ENCODE measurements at regions not wholly inside any gene's neighbourhood (a gene's known extent, or its start where the extent isn't known, plus 50 kb on each side); places are given as distances from the start of the nearest gene placed in this dataset.

DNA sequence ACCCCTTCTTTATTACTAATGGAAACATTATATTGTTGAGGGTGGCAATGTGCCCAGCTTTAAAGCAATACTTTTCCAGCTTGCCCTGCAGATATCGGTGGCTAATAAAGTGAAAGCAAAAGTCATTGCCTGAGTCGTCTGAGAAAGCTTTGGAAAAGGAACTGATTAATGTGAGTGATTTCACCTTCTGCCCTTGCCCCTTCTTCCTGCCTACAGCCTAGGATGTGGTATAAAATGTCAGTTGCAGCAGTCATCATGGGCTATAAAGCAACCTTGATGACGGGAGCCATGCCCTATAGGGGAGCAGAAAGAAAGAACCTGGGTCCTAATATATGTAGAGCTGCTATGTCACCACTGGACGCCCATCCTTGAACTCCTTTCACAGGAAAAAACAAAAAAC lies 132.4 kb upstream of the USP9X start:
- DNase-seq, result no peak
- Histone ChIP-seq H4K20me1 (ENCODE audit: insufficient read depth) (no peaks in the 10 kb centered on the region), H3K27me3 (ENCODE audit: insufficient read depth) (no peaks in the 10 kb centered on the region; the same call in 1 of the 2 replicates), H3K4me1 (ENCODE audit: control insufficient read depth in 1 of 2, insufficient read depth in 2 of 2, low read depth in 1 of 2, low read length in 1 of 2) (no peaks in the 10 kb centered on the region), H3K9me2 (no peaks in the 10 kb centered on the region), H3K79me2 (ENCODE audit: insufficient read depth) (no peaks in the 10 kb centered on the region), H3K9me3 (no peaks in the 10 kb centered on the region), H3K27ac (ENCODE audit: low read depth in 2 of 2, low read length in 1 of 2) (no peak overlapping the region; a peak in 1 of 4 replicates), H3K9ac (no peak overlapping the region), H3K36me3 (replicated peaks in 1 of 2; ENCODE audit: control insufficient read depth in 1 of 2, insufficient read depth in 2 of 2, low read length in 1 of 2) (no peaks in the 10 kb centered on the region), H3K4me3 (ENCODE audit: low read depth in 2 of 2, low read length in 1 of 2) (peak overlapping the region; percentile 11 to 45; a peak in 3 of 4 replicates), H3F3A (replicated peaks; ENCODE audit: insufficient read depth) (no peaks in the 10 kb centered on the region), H3K4me2 (peak overlapping the region; percentile 57), H2AFZ (ENCODE audit: low read depth) (peak overlapping the region; percentile 17)
- ChIA-PET CTCF (no interaction called here), POLR2A (no interaction called here)
- TF ChIP-seq RAD21 (IDR thresholded peaks at IDR 0.05; ENCODE audit: low read length) (no peak), ELF1 (IDR thresholded peaks at IDR 0.05) (no peak), TCF12 (IDR thresholded peaks at IDR 0.05) (no peak), GABPA (IDR thresholded peaks at IDR 0.05; ENCODE audit: low read depth) (no peak), TAF1 (IDR thresholded peaks at IDR 0.05; ENCODE audit: borderline replicate concordance, low read depth, low read length) (no peak), RXRA (IDR thresholded peaks at IDR 0.05; ENCODE audit: borderline replicate concordance, low read depth) (no peak), RFX5 (IDR thresholded peaks at IDR 0.05; ENCODE audit: low read length) (no peak), CHD2 (IDR thresholded peaks at IDR 0.05; ENCODE audit: low read length, partially characterized antibody) (no peak), FOXJ3 (CRISPR knock-in tag; IDR thresholded peaks at IDR 0.05) (no peak), JUND (IDR thresholded peaks at IDR 0.05) (no peak)
- TF ChIP-seq, protein P1, sequence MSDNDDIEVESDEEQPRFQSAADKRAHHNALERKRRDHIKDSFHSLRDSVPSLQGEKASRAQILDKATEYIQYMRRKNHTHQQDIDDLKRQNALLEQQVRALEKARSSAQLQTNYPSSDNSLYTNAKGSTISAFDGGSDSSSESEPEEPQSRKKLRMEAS (IDR thresholded peaks at IDR 0.05; ENCODE audit: low read depth), result no peak
- TF ChIP-seq, protein P2, sequence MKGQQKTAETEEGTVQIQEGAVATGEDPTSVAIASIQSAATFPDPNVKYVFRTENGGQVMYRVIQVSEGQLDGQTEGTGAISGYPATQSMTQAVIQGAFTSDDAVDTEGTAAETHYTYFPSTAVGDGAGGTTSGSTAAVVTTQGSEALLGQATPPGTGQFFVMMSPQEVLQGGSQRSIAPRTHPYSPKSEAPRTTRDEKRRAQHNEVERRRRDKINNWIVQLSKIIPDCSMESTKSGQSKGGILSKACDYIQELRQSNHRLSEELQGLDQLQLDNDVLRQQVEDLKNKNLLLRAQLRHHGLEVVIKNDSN (IDR thresholded peaks at IDR 0.05; ENCODE audit: borderline replicate concordance, low read depth), result no peak
- TF ChIP-seq, protein P3, sequence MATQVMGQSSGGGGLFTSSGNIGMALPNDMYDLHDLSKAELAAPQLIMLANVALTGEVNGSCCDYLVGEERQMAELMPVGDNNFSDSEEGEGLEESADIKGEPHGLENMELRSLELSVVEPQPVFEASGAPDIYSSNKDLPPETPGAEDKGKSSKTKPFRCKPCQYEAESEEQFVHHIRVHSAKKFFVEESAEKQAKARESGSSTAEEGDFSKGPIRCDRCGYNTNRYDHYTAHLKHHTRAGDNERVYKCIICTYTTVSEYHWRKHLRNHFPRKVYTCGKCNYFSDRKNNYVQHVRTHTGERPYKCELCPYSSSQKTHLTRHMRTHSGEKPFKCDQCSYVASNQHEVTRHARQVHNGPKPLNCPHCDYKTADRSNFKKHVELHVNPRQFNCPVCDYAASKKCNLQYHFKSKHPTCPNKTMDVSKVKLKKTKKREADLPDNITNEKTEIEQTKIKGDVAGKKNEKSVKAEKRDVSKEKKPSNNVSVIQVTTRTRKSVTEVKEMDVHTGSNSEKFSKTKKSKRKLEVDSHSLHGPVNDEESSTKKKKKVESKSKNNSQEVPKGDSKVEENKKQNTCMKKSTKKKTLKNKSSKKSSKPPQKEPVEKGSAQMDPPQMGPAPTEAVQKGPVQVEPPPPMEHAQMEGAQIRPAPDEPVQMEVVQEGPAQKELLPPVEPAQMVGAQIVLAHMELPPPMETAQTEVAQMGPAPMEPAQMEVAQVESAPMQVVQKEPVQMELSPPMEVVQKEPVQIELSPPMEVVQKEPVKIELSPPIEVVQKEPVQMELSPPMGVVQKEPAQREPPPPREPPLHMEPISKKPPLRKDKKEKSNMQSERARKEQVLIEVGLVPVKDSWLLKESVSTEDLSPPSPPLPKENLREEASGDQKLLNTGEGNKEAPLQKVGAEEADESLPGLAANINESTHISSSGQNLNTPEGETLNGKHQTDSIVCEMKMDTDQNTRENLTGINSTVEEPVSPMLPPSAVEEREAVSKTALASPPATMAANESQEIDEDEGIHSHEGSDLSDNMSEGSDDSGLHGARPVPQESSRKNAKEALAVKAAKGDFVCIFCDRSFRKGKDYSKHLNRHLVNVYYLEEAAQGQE (IDR thresholded peaks at IDR 0.05; ENCODE audit: low read depth, low read length), result no peak
- WGBS (ENCODE audit: low lambda C conversion rate), result 23% methylated on average over 4 of the region's 4 CpGs

DNA sequence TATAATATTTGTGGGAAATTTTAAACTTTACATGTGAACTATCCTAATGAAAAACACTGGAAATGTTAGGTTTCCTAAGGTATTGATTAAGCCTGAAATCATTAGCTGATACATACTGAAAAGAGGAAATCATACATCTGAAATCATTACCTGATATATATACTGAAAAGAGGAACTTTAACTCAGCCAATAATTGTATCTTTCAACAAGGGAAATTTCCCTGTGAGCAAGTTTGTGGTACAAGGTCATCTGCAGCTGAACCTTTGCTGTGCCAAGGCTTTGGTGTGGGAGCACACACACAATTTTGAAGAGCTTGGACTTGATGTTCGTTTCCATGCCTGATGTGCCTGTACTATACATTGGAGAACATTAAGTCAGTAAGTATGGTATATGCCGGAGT lies 131.9 kb upstream of the USP9X start:
- H3K36me3 ChIP-seq (replicated peaks in 1 of 2; ENCODE audit: control insufficient read depth in 1 of 2, insufficient read depth in 2 of 2, low read length in 1 of 2), result no peaks in the 10 kb centered on the region
- H3K27ac ChIP-seq (ENCODE audit: low read depth in 2 of 2, low read length in 1 of 2), result no peak overlapping the region
- WGBS (ENCODE audit: low lambda C conversion rate), result 72% methylated on average over 2 of the region's 2 CpGs
- no peaks in the 10 kb centered on the region for H3K79me2 ChIP-seq (ENCODE audit: insufficient read depth)
- CTCF ChIA-PET, result no interaction called here
- H3K4me3 ChIP-seq (ENCODE audit: low read depth in 2 of 2, low read length in 1 of 2), result no peak overlapping the region
- no peaks in the 10 kb centered on the region for H3F3A ChIP-seq (replicated peaks; ENCODE audit: insufficient read depth)
- H3K9me2 ChIP-seq, result no peaks in the 10 kb centered on the region
- no peaks in the 10 kb centered on the region for H3K4me1 ChIP-seq (ENCODE audit: control insufficient read depth in 1 of 2, insufficient read depth in 2 of 2, low read depth in 1 of 2, low read length in 1 of 2)
- TF ChIP-seq MXI1 (IDR thresholded peaks at IDR 0.05; ENCODE audit: low read depth, low read length), result no peak
- no peaks in the 10 kb centered on the region for H3K9me3 ChIP-seq
- H4K20me1 ChIP-seq (ENCODE audit: insufficient read depth), result no peaks in the 10 kb centered on the region
- no peak overlapping the region for H3K9ac ChIP-seq
- H2AFZ ChIP-seq (ENCODE audit: low read depth), result peak overlapping the region; percentile 17; the same call in 1 of the 2 replicates
- no peak for DNase-seq
- H3K4me2 ChIP-seq, result peak overlapping the region; percentile 57
- no peaks in the 10 kb centered on the region; the same call in 1 of the 2 replicates for H3K27me3 ChIP-seq (ENCODE audit: insufficient read depth)
- POLR2A ChIA-PET, result no interaction called here
